ENCODE measurements at regions not wholly inside any gene's neighbourhood (a gene's known extent, or its start where the extent isn't known, plus 50 kb on each side); places are given as distances from the start of the nearest gene placed in this dataset.

- FAIRE-seq (no peak), DNase-seq (ENCODE audit: low spot score) (no peak)
Measured at GRCh38 chr1:80929868-80930508, 870.7 kb upstream of the ADGRL2 start.

- DNase-seq (ENCODE audit: low spot score): no peak
- no peak for FAIRE-seq
Measured at GRCh38 chr1:80926531-80926930, 874.2 kb upstream of the ADGRL2 start.

- no peak for FAIRE-seq
- DNase-seq (ENCODE audit: low spot score): no peak
Measured at GRCh38 chr1:80925130-80925805, 875.5 kb upstream of the ADGRL2 start.

GRCh38 chr1:80924290-80924689 lies 876.4 kb upstream of the ADGRL2 start:
- no peak for DNase-seq (ENCODE audit: low spot score)
- no peak for FAIRE-seq

GRCh38 chr1:80922906-80923305 lies 877.8 kb upstream of the ADGRL2 start:
- DNase-seq (ENCODE audit: low spot score): no peak

GRCh38 chr1:80919426-80919825 lies 881.3 kb upstream of the ADGRL2 start:
- no peak for FAIRE-seq
- no peak for DNase-seq (ENCODE audit: low spot score)

More at GRCh38 chr1:80922906-80923305, 877.8 kb upstream of the ADGRL2 start:
- no peak for FAIRE-seq

GRCh38 chr1:80918380-80918779 lies 882.4 kb upstream of the ADGRL2 start:
- FAIRE-seq (no peak), DNase-seq (ENCODE audit: low spot score) (no peak)

GRCh38 chr1:80917826-80918225 lies 882.9 kb upstream of the ADGRL2 start:
- FAIRE-seq: no peak
- DNase-seq (ENCODE audit: low spot score): no peak

GRCh38 chr1:80917225-80917624 lies 883.5 kb upstream of the ADGRL2 start:
- FAIRE-seq (no peak), DNase-seq (ENCODE audit: low spot score) (no peak)

GRCh38 chr1:80915491-80915890 lies 885.2 kb upstream of the ADGRL2 start:
- DNase-seq (ENCODE audit: low spot score) (no peak), FAIRE-seq (no peak)

- FAIRE-seq (no peak), DNase-seq (ENCODE audit: low spot score) (no peak)
Measured at GRCh38 chr1:80910426-80910825, 890.3 kb upstream of the ADGRL2 start.

- no peak for FAIRE-seq
Measured at GRCh38 chr1:80909172-80909784, 891.5 kb upstream of the ADGRL2 start.

GRCh38 chr1:80896781-80897356 lies 903.9 kb upstream of the ADGRL2 start:
- DNase-seq (ENCODE audit: low spot score) (no peak), FAIRE-seq (no peak)

More at GRCh38 chr1:80909172-80909784, 891.5 kb upstream of the ADGRL2 start:
- no peak for DNase-seq (ENCODE audit: low spot score)

- no peak for FAIRE-seq
- no peak for DNase-seq (ENCODE audit: low spot score)
Measured at GRCh38 chr1:80894921-80895320, 905.8 kb upstream of the ADGRL2 start.

GRCh38 chr1:80893115-80893514 lies 907.6 kb upstream of the ADGRL2 start:
- DNase-seq (ENCODE audit: low spot score): no peak

GRCh38 chr1:80892539-80892938 lies 908.2 kb upstream of the ADGRL2 start:
- DNase-seq (ENCODE audit: low spot score) (peak; percentile 6), FAIRE-seq (no peak)

More at GRCh38 chr1:80893115-80893514, 907.6 kb upstream of the ADGRL2 start:
- FAIRE-seq: no peak

- no peak for FAIRE-seq
Measured at GRCh38 chr1:80891871-80892270, 908.9 kb upstream of the ADGRL2 start.

GRCh38 chr1:80882553-80882952 lies 918.2 kb upstream of the ADGRL2 start:
- DNase-seq (ENCODE audit: low spot score) (peak; percentile 36), FAIRE-seq (no peak)

More at GRCh38 chr1:80891871-80892270, 908.9 kb upstream of the ADGRL2 start:
- DNase-seq (ENCODE audit: low spot score): no peak

GRCh38 chr1:80878343-80878742 lies 922.4 kb upstream of the ADGRL2 start:
- FAIRE-seq (no peak), DNase-seq (ENCODE audit: low spot score) (no peak)

GRCh38 chr1:80876035-80876434 lies 924.7 kb upstream of the ADGRL2 start:
- FAIRE-seq: no peak
- no peak for DNase-seq (ENCODE audit: low spot score)

- FAIRE-seq (no peak), DNase-seq (ENCODE audit: low spot score) (no peak)
Measured at GRCh38 chr1:80869299-80869698, 931.4 kb upstream of the ADGRL2 start.

- no peak for FAIRE-seq
- no peak for DNase-seq (ENCODE audit: low spot score)
Measured at GRCh38 chr1:80847904-80848303, 952.8 kb upstream of the ADGRL2 start.

Measured in urothelium cell line (cell line).